Liver (tissue), 6 donors: ENCODE measurements at regions not wholly inside any gene's neighbourhood (a gene's known extent, or its start where the extent isn't known, plus 50 kb on each side); places are given as distances from the start of the nearest gene placed in this dataset.
"Not testable (repeated sequence)": the region's sequence is repeated elsewhere in the genome, so short reads cannot be mapped to it uniquely, and the experiment has no call there.

Experiments used
- DNase-seq: peaks from one replicate; pipeline ENCODE4 v3.0.0-alpha.2; 2017; ENCODE audit warnings: low spot score
- H3K27ac ChIP-seq, 2 donors: one replicate each; pipeline ENCODE4 v1.7.0; 2013; ENCODE audit warnings: inconsistent platforms in 2 of 2, low read length in 2 of 2, control low read depth in 1 of 2, low read depth in 1 of 2, mild to moderate bottlenecking in 1 of 2
- H3K27me3 ChIP-seq, 4 donors: one replicate each; pipeline versions ENCODE4 v1.6.1 to v1.7.0; 2013; ENCODE audit warnings: low read length in 3 of 4, inconsistent platforms in 1 of 4, mild to moderate bottlenecking in 1 of 4, moderate library complexity in 1 of 4; ENCODE audit not compliant: control insufficient read depth in 4 of 4, insufficient read depth in 4 of 4
- H3K36me3 ChIP-seq, 4 donors: one replicate each; pipeline versions ENCODE4 v1.6.1 to v1.7.0; 2013; ENCODE audit warnings: low read length in 3 of 4, mild to moderate bottlenecking in 3 of 4, low read depth in 1 of 4, moderate library complexity in 1 of 4; ENCODE audit not compliant: control insufficient read depth in 4 of 4, insufficient read depth in 3 of 4
- H3K4me1 ChIP-seq, 4 donors: one replicate each; pipeline versions ENCODE4 v1.6.1 to v1.7.0; 2013; ENCODE audit warnings: low read length in 3 of 4, mild to moderate bottlenecking in 3 of 4, moderate library complexity in 1 of 4; ENCODE audit not compliant: control insufficient read depth in 4 of 4, insufficient read depth in 4 of 4
- H3K4me3 ChIP-seq, 3 donors: one replicate each; pipeline versions ENCODE4 v1.6.1 to v1.7.0; 2013; ENCODE audit warnings: low read length in 3 of 3, control low read depth in 1 of 3, low read depth in 1 of 3, mild to moderate bottlenecking in 1 of 3
- H3K9ac ChIP-seq, 2 donors: one replicate each; pipeline ENCODE4 v1.7.0; 2013; ENCODE audit warnings: low read length in 2 of 2, mild to moderate bottlenecking in 2 of 2, moderate library complexity in 2 of 2, control low read depth in 1 of 2, low read depth in 1 of 2
- H3K9me3 ChIP-seq, 4 donors: one replicate each; pipeline versions ENCODE4 v1.6.1 to v1.7.0; 2013; ENCODE audit warnings: low read length in 3 of 4; ENCODE audit not compliant: control insufficient read depth in 4 of 4
- WGBS: extraction: QIAGEN DNeasy Blood & Tissue Kit; methylation state at CpG from one replicate; pipeline ENCODE4 v1.1.7; 2013; 5-methylcytosine and 5-hydroxymethylcytosine counted together
- donor health status: healthy.
- donor health status: healthy.
- donor health status: healthy.

DNA sequence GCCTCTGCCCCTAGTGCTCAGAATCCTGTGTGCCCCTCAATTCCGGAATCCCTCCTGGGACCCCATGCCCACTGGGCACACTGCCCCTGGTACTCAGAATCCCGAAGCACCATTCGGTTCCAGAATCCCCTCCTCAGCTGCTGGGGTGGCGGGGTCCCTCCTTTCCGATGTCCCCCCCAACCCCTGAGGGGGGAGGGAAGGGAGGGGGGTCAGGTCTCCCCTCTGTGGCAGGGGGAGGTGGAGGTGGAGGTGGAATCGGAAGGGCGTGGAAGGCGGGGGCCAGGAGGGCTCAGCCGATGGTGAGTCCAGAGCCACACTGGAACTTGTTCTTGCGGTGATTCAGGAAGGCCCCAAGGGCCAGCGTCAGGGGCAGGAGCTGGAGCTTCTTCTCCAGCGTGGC, 164.3 kb downstream of the POTEM start:
- not testable (repeated sequence) for DNase-seq, H3K4me1 ChIP-seq, H3K27ac ChIP-seq, H3K36me3 ChIP-seq, H3K9me3 ChIP-seq, H3K9ac ChIP-seq, H3K27me3 ChIP-seq, H3K4me3 ChIP-seq
- 78% methylated on average over 3 of the region's 12 CpGs for WGBS

DNA sequence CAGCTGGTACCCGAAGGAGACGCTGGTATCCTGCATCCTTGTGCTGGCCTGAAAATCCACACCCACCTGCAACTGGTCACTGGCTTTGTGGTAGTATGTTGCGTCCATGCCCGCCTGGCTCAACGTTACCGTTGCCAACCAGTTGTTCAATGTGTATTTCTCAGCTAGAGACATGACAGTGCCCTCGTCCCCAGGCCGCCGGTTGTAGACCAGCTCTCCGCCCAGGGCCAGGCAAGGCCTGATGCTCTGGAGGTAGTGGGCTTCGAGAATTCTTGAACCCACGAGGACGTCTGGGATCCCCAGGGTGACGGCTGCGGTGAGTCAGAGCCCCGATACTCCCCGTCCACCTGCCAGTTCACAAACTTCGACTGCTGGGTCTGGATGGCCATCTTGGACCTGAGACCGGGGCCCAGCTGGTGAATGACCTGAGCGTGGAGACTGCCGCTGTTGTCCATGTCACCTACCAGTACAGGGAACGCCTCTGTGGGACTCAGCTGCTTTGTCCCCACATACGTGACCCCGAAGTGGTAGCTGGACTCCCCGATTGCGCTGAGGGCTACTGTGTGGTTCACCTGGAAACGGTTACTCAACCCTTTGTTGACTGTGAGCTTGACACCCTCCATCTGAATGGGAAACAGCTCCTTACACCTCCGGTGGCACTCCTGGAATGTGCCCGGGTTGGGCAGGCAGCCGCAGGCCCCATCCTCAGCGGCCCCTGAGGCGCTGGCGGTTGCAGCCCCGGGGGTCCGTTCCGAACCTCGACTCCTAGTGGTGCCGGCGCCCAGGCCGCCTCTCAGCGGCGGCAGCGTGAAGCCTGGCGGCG, 165.0 kb downstream of the POTEM start:
- H3K4me3 ChIP-seq, H3K27me3 ChIP-seq, H3K36me3 ChIP-seq, DNase-seq, H3K4me1 ChIP-seq, H3K9me3 ChIP-seq, H3K27ac ChIP-seq, H3K9ac ChIP-seq: not testable (repeated sequence)
- no CpG with 5 or more reads among the region's 45 CpGs for WGBS

- H3K27ac ChIP-seq, H3K9me3 ChIP-seq, H3K36me3 ChIP-seq, H3K4me3 ChIP-seq, H3K9ac ChIP-seq, H3K27me3 ChIP-seq, H3K4me1 ChIP-seq, DNase-seq: not testable (repeated sequence)
- WGBS, result no CpG with 5 or more reads among the region's 22 CpGs
These were observed 165.5 kb downstream of the POTEM start for GRCh38 chr14:19132836-19133120.

- WGBS, result 63% methylated on average over 9 of the region's 23 CpGs
- not testable (repeated sequence) for H3K9me3 ChIP-seq, H3K9ac ChIP-seq, H3K36me3 ChIP-seq, H3K4me1 ChIP-seq, H3K4me3 ChIP-seq, H3K27ac ChIP-seq, H3K27me3 ChIP-seq, DNase-seq
These were observed 190.0 kb downstream of the POTEM start for GRCh38 chr14:19157106-19157709.

- H3K27me3 ChIP-seq, H3K9me3 ChIP-seq, H3K4me3 ChIP-seq, DNase-seq, H3K4me1 ChIP-seq, H3K9ac ChIP-seq, H3K36me3 ChIP-seq, H3K27ac ChIP-seq: not testable (repeated sequence)
- WGBS, result 77% methylated on average over 17 of the region's 21 CpGs
These were observed 190.8 kb downstream of the POTEM start for GRCh38 chr14:19158012-19158411.

DNA sequence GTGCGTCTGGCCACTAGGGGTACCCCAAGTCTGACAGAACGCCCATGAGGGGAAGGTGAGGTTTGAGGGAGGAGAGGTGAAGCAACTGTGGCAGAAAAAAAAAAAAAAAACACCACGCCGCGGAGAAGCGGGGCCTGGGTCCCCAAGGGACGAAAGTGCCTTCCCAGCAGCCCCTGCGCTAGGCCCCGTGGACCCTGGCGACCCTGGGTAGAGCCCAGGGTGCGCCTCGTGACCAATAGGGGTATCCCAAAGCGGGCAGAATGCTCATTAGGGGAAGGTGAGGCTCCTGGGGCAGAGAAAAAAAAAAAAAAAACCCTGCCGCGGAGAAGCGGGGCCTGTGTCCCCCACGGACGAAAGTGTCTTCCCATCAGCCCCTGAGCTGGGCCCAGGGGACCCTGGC, 191.4 kb downstream of the POTEM start:
- H3K9ac ChIP-seq, H3K9me3 ChIP-seq, DNase-seq, H3K27me3 ChIP-seq, H3K36me3 ChIP-seq, H3K27ac ChIP-seq, H3K4me3 ChIP-seq, H3K4me1 ChIP-seq: not testable (repeated sequence)
- WGBS, result 67% methylated on average over 11 of the region's 18 CpGs

DNA sequence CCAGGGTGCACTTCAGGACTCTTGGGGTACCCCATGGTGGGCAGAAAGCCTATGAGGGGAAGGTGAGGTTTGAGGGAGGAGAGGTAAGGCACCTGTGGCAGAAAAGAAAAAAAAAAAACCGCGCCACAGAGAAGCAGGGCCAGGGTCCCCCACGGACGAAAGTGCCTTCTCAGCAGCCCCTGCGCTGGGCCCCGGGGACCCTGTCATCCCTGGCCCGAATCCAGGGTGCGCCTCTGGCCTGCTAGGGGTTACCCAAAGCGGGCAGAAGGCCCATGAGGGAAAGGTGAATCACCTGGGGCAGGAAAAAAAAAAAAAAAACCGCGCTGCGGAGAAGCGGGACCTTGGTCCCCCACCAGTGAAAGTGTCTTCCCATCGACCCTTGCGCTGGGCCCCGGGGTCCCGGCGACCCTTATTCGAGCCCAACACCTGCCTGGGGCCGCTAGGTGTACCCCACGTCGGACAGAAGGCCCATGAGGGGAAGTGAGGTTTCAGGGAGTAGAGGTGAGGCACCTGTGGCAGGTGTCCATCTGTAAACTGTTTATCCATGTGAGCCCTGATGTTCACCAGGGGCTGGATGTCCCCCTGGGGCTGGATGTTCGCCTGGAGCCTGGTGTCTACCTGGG, 191.9 kb downstream of the POTEM start:
- not testable (repeated sequence) for H3K9me3 ChIP-seq, H3K36me3 ChIP-seq, H3K27ac ChIP-seq, H3K4me3 ChIP-seq, H3K4me1 ChIP-seq, H3K27me3 ChIP-seq, DNase-seq, H3K9ac ChIP-seq
- WGBS, result 54% methylated on average over 13 of the region's 23 CpGs

- H3K9ac ChIP-seq, H3K4me1 ChIP-seq, H3K27me3 ChIP-seq, DNase-seq, H3K36me3 ChIP-seq, H3K9me3 ChIP-seq, H3K27ac ChIP-seq, H3K4me3 ChIP-seq: not testable (repeated sequence)
- no CpG with 5 or more reads among the region's 1 CpG for WGBS
These were observed 193.1 kb downstream of the POTEM start for GRCh38 chr14:19160379-19160778.
